HG03139 (cell line): ENCODE measurements at regions not wholly inside any gene's neighbourhood (a gene's known extent, or its start where the extent isn't known, plus 50 kb on each side); places are given as distances from the start of the nearest gene placed in this dataset.
"Not testable (repeated sequence)": the region's sequence is repeated elsewhere in the genome, so short reads cannot be mapped to it uniquely, and the experiment has no call there.

Experiments used
- ATAC-seq: cut with Tn5 transposase; IDR thresholded peaks from one replicate; pipeline ENCODE4 v1.9.1; 2021; ENCODE audit not compliant: unreplicated experiment

DNA sequence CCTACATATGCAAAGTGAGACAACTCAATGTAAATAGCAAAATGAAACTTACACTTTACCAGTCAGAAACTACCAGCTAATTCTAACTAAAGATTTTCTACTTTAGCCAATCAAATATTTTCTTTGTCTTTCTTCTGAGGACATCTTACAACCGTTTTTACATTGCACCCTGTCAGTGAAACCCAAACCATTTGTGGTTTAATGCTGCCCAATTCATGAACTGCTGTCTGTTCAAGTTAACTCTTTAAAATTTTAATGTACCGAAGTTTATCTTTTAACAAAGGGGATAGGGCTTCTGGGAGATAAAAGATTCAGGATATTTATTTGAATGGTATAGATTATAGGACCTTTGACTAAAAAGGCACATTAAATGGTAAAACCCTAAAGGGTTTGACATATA, 121.3 kb upstream of the HDDC2 start:
- ATAC-seq = no peak

DNA sequence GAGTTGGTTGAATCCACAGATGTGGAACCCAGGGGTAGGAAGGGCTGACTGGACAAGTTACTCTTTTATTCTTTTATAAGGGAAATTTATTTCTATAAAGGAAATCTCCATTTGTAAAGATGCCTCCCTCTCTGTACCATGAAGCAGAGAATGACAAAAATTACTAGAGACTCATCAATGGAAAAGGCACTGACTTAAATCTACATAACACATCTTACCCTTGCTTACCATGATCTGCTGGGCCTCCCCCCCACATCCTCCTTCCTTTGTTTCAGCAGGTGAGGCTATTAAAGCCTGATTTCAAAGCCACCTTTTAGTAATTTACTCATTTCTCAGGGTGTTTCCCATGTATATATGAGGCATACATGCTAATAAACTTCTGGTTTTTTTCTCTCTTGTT, 130.2 kb upstream of the HDDC2 start:
- no peak for ATAC-seq

DNA sequence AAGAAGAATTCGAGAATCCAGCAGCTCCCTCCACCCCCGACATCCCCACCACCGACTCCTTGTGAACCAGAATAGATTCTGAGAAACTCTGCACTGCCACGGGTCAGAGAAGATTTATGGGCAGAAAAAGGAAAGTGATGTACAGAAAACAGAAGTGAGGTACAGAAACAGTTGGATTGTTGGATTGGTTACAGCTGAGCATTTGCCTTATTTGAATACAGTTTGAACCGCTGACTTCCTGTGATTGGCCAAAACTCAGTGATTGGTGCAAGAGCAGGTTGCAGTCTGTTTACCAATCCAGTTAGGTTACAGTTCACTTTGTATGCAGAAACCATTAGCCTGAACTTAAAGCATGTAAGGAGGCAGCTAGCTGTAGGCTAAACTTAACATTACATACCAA, 131.2 kb upstream of the HDDC2 start:
- ATAC-seq = no peak

DNA sequence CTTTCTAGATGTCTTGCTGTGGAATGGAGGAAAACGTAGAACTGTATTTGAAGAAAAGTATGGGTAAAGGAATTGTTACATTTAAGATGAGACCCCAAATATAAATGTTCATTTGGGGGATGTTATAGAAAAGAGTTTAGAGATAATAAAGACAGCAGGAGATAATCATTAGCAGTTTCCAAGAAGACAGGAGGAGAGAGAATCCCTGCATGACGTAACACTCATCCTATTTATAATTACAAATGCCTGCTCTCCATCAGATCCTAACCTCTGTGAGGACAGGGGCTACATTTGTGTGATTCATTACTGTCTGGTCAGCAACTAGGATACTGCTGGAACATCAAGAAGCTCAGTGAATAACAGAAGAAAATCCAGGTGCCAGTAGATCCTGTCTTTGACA, 133.0 kb upstream of the HDDC2 start:
- no peak for ATAC-seq

DNA sequence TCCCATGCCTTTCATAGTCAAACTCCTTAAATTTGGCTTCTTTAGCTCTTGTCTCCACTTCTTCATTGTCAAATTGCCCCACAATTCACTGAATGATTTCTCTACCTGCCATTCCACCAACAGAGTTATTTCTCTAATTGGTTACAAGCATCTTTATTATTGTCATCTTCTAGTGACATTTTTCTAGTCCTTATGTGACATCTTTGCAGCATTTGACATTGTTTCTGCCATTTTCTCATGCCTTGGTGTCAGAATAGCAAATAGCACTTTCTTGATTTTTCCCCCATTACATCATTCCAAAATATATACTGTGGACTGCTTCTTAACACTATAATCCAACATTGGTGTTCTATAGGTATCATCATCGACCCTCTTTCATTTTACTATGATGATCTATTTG, 137.7 kb upstream of the HDDC2 start:
- no peak for ATAC-seq

DNA sequence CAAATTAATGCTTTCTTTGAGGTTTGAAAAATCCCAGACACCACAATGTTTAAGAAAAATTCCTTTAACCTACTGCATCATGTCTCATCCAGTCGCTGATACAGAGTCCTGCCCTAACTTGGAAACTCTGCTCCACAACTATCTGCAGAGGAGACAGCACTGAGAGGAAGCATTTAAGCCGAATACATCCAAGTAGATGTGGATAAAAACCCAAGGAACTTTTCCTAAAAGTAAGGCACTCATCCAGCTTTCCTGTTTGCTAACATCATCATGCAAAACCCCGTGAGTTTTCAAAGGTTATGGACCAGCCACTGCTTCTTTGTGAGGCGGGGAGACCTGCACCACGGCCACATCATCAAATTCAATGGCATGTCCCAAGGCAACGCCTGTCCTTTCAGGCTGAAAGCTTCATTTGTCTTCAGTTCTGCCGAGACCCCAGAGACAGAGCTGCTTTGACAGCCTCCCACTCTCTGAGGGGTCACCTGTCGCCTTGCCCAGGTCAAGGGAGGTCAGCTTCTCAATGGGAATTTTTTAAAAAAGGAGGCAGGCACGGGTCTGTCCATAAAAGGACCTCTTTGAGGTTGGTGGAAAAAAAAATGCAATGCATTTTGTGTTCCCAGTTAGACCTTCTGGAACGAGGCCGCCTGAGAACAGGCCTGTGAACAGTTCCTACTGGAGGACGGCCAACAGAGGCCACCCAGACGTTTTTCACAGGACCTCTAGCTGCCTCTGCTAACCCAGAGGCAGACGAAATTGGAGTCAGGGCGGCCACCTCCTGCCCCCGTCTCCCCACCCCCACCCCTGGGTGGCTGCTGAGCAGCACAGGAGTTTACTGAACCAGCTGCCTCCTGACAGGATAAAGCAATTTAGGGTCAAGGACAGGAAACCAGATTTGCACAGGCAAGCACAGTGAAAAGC, 142.5 kb upstream of the HDDC2 start:
- no peak for ATAC-seq

DNA sequence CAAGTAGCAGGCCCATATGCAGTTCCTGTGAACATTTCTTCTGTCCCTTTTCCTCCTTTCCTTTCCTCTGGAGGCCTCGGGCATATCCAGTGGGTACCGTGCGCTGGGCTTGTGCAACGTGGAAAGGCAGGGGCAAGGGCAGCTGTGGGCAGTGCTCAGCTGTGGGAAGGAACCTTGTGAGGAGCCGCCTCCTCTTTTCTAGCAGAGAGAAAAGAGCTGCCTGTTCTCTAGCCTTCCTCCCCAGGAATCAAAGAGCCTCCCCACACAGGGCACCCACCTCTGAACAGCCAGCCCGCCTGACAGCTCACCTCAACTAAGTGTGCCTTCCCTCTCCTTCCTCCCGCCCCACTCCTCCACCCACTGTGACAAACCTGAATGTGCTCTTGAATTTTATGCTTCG, 143.3 kb upstream of the HDDC2 start:
- ATAC-seq = no peak

DNA sequence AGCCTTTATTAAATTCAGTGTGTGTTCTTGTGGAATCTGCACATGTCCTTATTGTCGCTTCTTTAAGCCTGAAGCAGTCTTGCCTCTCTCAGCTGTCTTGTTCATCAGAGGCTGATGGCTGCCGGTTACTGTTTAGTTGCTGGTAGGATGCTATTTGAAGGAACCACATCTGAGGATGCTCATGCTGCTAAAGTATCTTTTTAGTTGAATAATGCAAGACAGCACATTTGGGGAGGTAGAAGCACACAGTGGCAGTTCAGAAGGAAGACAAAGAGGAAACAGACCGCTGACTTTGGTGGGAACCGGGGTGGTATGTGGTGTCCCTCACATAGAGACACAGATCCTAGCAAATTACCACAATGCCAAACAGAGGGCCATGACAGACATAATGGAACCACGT, 144.2 kb upstream of the HDDC2 start:
- ATAC-seq = no peak

DNA sequence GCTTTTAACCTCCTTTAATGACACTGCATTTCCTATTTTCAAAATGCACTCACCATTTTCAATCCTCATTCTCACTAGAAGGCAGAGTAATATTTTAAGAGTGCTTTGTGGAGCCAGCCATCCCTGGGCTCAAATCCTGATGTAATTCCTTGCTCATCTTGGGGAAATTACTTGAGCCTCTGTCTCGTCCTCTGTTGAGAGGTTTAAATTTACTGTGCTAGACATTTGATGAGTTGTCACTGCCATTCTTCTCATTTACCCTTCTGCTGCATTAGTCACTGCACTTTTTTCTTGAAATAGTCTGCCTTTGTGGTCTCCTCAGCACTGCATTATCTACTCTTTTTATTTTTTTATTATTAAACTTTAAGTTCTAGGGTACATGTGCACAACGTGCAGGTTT, 150.0 kb upstream of the HDDC2 start:
- no peak for ATAC-seq

DNA sequence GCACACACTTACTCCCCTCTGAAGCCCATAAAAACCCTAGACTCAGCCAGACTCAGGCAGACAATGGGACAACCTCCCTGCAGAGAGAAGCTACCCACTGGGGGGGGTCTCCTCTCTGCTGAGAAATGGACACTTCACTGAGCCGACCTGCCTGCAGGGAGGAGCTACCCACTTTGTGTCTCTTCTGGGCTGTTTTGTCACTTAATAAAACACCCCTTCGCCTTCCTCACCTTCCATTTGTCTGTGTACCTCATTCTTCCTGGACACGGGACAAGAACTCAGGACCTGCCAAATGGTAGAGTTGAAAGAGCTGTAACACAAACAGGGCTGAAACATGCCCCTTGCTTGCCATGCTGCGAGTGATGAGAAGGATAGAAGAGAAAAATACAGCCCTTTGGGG, 151.7 kb upstream of the HDDC2 start:
- ATAC-seq = no peak

DNA sequence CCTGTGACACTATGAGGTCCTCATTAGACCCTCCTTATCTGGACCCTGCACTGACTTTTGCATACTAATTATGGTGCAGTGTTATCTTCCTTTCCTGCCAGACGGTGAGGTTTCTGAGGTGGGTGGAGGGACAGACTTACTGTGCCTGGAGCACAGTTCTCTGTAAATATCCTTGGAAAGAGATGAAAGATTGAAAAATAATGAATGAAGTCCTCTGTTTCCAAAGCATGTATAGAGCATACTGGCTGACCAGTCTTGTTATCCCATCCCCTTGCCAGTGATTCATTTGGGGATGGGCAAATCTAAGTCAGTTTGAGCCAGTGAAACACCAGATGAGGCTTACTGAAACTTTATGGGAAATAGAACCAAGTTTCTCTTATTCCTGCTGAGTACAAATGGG, 152.6 kb upstream of the HDDC2 start:
- no peak for ATAC-seq

DNA sequence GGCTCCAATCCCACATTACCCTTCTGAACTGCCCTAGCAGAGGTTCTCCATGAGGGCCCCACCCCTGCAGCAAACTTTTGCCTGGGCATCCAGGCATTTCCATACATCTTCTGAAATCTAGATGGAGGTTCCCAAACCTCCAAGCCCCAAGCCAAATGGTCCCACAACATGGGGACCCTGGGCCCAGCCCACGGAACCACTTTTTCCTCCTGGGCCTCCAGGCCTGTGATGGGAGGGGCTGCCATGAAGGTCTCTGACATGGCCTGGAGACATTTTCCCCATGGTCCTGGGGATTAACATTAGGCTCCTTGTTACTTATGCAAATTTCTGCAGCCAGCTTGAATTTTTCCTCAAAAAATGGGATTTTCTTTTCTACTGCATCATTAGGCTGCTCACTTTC, 156.7 kb upstream of the HDDC2 start:
- not testable (repeated sequence) for ATAC-seq

DNA sequence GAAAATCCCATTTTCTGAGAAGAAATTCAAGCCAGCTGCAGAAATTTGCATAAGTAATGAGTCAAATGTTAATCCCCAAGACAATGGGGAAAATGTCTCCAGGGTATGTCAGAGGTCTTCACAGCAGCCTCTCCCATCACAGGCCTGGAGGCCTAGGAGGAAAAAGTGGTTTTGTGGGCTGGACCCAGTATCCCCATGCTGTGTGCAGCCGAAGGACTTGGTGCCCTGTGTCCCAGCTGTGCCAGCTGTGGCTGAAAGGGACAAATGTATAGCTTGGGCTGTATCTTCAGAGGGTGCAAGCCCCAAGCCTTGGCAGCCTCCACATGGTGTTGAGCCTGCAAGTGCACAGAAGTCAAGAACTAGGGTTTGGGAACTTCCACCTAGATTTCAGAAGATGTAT, 163.6 kb upstream of the HDDC2 start:
- not testable (repeated sequence) for ATAC-seq

DNA sequence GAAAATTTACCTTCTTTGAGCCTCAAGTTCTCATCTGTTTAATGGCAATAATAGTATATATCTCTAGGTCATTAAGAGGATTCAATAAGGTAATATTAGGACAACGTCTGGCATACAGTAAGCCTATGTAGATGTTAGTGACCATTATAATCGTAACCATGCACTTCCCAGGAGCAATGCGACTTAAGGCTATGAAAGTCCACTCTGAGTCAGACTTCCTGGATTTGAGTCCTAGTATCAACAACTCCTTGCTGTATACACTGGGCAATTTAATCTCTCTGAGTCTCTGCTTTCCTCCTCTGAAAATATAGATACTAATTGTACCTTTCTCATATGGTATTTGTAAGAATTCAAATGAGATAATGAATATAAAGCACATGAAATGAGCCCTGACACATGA, 168.1 kb upstream of the HDDC2 start:
- no peak for ATAC-seq

DNA sequence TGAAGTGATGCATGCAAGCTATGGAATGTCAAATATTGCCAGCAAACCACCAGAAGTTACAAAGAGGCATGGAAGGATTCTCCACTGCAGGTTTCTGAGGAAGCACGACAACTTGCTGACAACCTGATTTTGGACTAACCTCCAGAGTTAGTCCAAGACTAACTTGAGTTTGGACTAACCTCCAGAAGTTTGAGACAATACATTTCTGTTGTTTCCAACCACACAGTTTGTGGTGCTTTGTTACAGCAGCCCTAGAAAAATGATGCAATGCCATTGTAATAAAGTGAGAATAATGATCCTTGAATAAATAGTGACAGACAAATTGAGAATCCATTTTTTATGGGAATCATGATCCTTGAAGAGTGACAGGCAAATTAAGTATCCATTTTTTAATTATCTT, 169.9 kb upstream of the HDDC2 start:
- ATAC-seq = no peak

DNA sequence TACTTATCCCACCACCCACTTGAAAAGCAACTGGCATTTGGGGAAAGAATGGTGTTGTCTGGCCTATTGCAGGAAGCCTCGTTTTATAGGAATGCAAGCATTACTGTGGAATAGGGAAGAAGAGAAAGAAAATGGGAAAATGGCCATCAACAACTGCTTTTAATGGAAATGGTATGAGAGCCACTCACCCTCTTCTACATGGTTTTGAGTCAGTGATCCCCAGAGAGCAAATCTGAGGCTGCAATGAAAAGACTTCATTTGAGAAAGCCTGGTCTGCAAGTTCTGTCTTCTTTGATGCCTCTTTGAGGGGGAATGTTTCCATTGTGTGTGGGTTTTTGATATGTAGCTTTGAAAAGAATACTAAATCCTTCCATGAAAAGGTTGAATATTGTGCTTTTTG, 172.3 kb upstream of the HDDC2 start:
- ATAC-seq = no peak

DNA sequence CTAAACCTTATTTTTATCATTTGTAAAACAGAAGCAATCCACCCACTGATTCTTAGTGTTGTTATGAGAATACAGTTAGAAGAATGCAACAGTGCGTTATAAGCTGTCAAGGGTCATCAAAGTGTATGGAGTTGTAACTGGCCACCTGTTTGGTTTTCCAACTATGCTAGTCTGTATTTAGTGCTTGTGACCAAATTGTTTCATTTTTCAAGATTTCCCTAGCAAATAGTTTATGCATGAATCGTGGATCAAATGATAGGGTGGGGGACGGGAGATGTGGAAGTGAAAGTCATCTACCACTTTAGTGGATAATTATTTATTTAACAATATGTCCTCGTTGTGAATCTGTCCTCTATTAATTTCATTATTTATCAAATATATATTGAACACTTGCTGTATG, 175.4 kb upstream of the HDDC2 start:
- no peak for ATAC-seq

DNA sequence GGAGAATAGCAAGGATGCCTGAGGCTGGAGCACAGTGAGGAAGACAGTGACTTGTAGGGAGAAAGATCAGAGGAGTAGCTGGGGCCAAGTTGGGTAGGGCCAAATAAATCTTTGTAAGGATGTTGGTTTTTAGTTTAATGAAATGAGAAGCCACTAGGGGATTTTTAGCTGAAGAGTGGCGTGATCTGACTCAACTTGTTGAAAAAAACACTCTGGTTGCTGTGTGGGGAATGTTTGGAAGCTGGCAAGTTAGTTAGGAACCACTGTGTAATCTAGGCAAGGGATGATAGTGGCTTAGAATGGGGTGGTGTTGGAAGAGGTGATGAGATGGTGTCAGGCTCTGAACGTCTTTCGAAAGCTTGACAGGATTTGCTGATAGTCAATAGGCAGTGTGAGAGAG, 176.1 kb upstream of the HDDC2 start:
- ATAC-seq = no peak

DNA sequence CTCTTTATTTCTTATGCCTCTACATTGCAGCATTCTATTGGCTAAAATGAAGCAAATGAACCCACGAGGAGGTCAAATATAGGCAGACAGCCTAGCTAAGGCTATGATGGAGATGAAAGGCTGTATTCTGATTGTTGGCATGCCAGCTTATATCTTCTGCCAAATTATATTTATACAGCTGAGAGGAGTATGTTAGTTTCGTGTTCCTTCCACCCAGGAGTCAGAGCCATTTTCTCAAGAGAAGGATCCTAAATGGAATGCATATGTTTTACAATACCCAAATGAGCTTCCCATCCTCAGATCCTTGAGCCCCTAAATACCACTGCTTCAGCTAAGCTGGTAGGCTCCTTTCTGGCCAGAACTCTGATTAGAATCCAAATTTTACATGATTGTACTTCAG, 178.4 kb upstream of the HDDC2 start:
- ATAC-seq = no peak

DNA sequence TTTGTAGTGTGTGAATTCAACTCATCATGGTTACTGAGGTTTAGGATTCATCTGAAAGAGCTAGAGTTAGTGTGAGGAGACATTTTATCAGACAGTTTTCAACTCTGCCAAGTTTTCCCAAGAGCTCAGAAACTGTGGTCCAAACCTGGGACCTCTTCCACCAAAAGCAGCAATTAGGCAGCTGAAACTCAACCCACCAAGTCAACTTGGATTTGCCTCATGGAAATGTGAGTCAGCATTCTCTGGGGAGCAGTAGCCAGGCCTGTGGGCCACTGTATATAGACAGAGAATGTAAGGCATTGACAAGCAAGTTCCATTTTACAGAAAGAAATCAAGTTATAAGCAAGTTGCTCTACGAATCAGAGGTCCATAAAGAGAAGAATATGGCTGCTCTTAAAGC, 178.8 kb upstream of the HDDC2 start:
- ATAC-seq = no peak

DNA sequence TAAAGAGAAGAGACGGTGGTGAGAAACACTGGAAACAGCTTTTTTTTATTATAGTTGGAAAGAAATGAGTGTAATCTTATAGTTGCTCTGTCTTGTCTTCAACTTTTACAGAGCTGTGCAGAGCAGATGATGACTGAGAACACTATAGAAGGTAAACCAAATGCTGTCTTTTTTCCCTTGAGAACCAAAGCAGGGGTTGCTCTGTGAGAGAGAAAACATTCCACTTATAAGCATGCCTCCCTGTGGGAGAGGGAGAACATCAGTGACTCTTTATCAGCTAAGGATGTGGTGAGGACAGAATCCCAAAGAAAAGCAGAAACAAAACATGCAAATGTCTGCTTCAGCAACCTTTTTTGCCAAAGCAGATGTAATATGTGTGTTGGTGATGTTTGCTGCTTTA, 179.3 kb upstream of the HDDC2 start:
- ATAC-seq = no peak

DNA sequence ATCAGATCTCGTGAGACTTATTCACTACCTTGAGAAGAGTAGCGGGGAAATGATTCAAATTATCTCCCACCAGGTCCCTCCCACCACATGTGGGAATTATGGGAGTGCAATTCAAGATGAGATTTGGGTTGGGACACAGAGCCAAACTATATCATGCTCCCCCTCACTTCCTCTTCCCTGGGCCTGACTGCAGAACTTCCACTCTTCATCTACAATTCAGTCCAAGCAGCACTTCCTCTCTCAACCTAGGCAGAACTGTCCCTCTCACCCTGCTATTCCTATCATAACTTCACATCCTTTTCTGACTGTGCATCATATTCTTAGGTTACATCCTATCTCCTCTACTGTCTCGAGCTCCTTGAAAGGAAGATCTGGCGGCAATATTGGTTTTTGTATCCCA, 184.0 kb upstream of the HDDC2 start:
- no peak for ATAC-seq

DNA sequence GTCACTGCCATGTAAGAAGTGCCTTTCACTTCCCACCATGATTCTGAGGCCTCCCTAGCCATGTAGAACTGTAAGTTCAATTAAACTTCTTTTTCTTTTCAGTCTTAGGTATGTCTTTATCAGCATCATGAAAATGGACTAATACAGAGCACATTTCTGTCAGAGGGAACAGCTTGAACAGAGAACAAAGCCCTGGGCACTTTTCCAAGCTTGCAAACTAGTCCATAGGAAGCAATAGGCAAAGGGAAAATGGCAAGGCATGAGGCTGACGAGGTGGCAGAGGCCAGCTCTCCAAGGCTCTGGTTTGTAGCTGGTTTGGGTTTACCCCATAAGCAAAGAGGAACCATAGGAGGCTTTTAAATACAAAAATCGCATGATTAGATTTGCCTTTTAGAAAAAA, 185.1 kb upstream of the HDDC2 start:
- ATAC-seq = no peak
